Transverse colon (tissue), 3 donors: ENCODE measurements at regions not wholly inside any gene's neighbourhood (a gene's known extent, or its start where the extent isn't known, plus 50 kb on each side); places are given as distances from the start of the nearest gene placed in this dataset.

Experiments used
- CTCF ChIP-seq, 5 experiments: fragments of 200-600 bp in 3 of 5; fragments of 450-650 bp in 2 of 5; sonication (generic) in 3 of 5; IDR thresholded peaks; 1 replicate in 2 of 5; 2 replicates in 3 of 5; pipeline ENCODE4 v1.5.1; 2016 to 2017; ENCODE audit warnings: antibody characterized with exemption in 5 of 5, inconsistent platforms in 3 of 5, mild to moderate bottlenecking in 2 of 5, moderate library complexity in 1 of 5
- EP300 ChIP-seq: sonication (generic); formaldehyde crosslinking; IDR thresholded peaks from one replicate; pipeline ENCODE4 v1.6.1; 2017; ENCODE audit warnings: antibody characterized with exemption, low read depth

GRCh38 chr3:30073622-30074021, 532.8 kb upstream of the TGFBR2 start:
- TF ChIP-seq EP300 (no peak), CTCF (IDR thresholded peaks at IDR 0.05) (no peak)
